Lower lobe of right lung (tissue), 2 donors: ENCODE measurements at regions not wholly inside any gene's neighbourhood (a gene's known extent, or its start where the extent isn't known, plus 50 kb on each side); places are given as distances from the start of the nearest gene placed in this dataset.

Source experiments
- ATAC-seq, 2 donors: fragments of 200-7000 bp; cut with Tn5 transposase; one replicate each; pipeline ENCODE4 v1.9.1; 2020 to 2022; ENCODE audit warnings: mild to moderate bottlenecking in 2 of 2, moderate library complexity in 2 of 2
- DNase-seq: peaks from one replicate; pipeline ENCODE4 v3.0.0-alpha.2; 2020
- H3K27ac ChIP-seq: fragments of 200-600 bp; one replicate; pipeline ENCODE4 v1.8.0; 2022
- H3K27me3 ChIP-seq: fragments of 200-600 bp; one replicate; pipeline ENCODE4 v1.8.0; 2022; ENCODE audit warnings: low read depth
- H3K36me3 ChIP-seq: fragments of 200-600 bp; one replicate; pipeline ENCODE4 v1.8.0; 2022; ENCODE audit warnings: mild to moderate bottlenecking
- H3K4me1 ChIP-seq: fragments of 200-600 bp; one replicate; pipeline ENCODE4 v1.8.0; 2022
- H3K4me3 ChIP-seq: fragments of 200-600 bp; one replicate; pipeline ENCODE4 v1.8.0; 2022; ENCODE audit warnings: mild to moderate bottlenecking
- H3K9me3 ChIP-seq: fragments of 200-600 bp; one replicate; pipeline ENCODE4 v1.8.0; 2022
- CTCF ChIP-seq: fragments of 200-600 bp; IDR thresholded peaks from one replicate; pipeline ENCODE4 v1.8.0; 2022; ENCODE audit warnings: antibody characterized with exemption, mild to moderate bottlenecking
- intact Hi-C: fragments of 100-400 bp; cut with DNase I; formaldehyde crosslinking; loops from one replicate; pipeline ENCODE4 v1.11.0; 2022
- donor health status: DM: no; HTN: yes; CAD: no; lungs with severe emphysema.

GRCh38 chrY:7936046-7936445, 1024.5 kb upstream of the AMELY start:
- intact Hi-C loops: no loop called here
- no peak for ATAC-seq
- no peak for TF ChIP-seq CTCF
- H3K27ac ChIP-seq: no peak overlapping the region
- DNase-seq: no peak
- no peaks in the 10 kb centered on the region for H3K4me1 ChIP-seq
- no peaks in the 10 kb centered on the region for H3K9me3 ChIP-seq
- no peaks in the 10 kb centered on the region for H3K36me3 ChIP-seq
- no peak overlapping the region for H3K4me3 ChIP-seq
- no peaks in the 10 kb centered on the region for H3K27me3 ChIP-seq

GRCh38 chrY:7935606-7936005, 1024.1 kb upstream of the AMELY start:
- no peak for TF ChIP-seq CTCF
- no peak overlapping the region for H3K27ac ChIP-seq
- intact Hi-C loops: no loop called here
- DNase-seq: no peak
- no peak overlapping the region for H3K4me3 ChIP-seq
- no peaks in the 10 kb centered on the region for H3K36me3 ChIP-seq
- no peak for ATAC-seq
- no peaks in the 10 kb centered on the region for H3K4me1 ChIP-seq
- no peaks in the 10 kb centered on the region for H3K9me3 ChIP-seq
- no peaks in the 10 kb centered on the region for H3K27me3 ChIP-seq

GRCh38 chrY:7932424-7932823, 1020.9 kb upstream of the AMELY start:
- ATAC-seq (no peak), DNase-seq (no peak)
- H3K27me3 ChIP-seq: no peaks in the 10 kb centered on the region
- intact Hi-C loops: no loop called here
- no peak for TF ChIP-seq CTCF
- no peaks in the 10 kb centered on the region for H3K4me1 ChIP-seq
- H3K36me3 ChIP-seq: no peaks in the 10 kb centered on the region
- H3K27ac ChIP-seq: no peak overlapping the region
- no peak overlapping the region for H3K4me3 ChIP-seq
- H3K9me3 ChIP-seq: no peaks in the 10 kb centered on the region

GRCh38 chrY:7929866-7930265, 1018.3 kb upstream of the AMELY start:
- ATAC-seq: no peak
- Histone ChIP-seq H3K4me1 (no peaks in the 10 kb centered on the region), H3K36me3 (no peaks in the 10 kb centered on the region), H3K4me3 (no peak overlapping the region), H3K27me3 (no peaks in the 10 kb centered on the region), H3K9me3 (no peaks in the 10 kb centered on the region), H3K27ac (no peak overlapping the region)
- no peak for TF ChIP-seq CTCF
- DNase-seq: no peak
- intact Hi-C loops: no loop called here

- Histone ChIP-seq H3K27ac (no peak overlapping the region), H3K4me3 (no peak overlapping the region), H3K9me3 (no peaks in the 10 kb centered on the region), H3K4me1 (no peaks in the 10 kb centered on the region), H3K27me3 (no peaks in the 10 kb centered on the region), H3K36me3 (no peaks in the 10 kb centered on the region)
- DNase-seq (no peak), ATAC-seq (no peak)
- intact Hi-C loops: no loop called here
- no peak for TF ChIP-seq CTCF
Measured at GRCh38 chrY:7924059-7924458, 1012.5 kb upstream of the AMELY start.

- Histone ChIP-seq H3K27ac (no peak overlapping the region), H3K36me3 (no peaks in the 10 kb centered on the region), H3K27me3 (no peaks in the 10 kb centered on the region), H3K9me3 (no peaks in the 10 kb centered on the region), H3K4me3 (no peak overlapping the region), H3K4me1 (no peaks in the 10 kb centered on the region)
- ATAC-seq (no peak), DNase-seq (no peak)
- intact Hi-C loops: no loop called here
- TF ChIP-seq CTCF: no peak
Measured at GRCh38 chrY:7923476-7924017, 1012.0 kb upstream of the AMELY start.
